GM13976 (cell line): ENCODE measurements at regions not wholly inside any gene's neighbourhood (a gene's known extent, or its start where the extent isn't known, plus 50 kb on each side); places are given as distances from the start of the nearest gene placed in this dataset.

Source experiments
- DNase-seq: peaks from one replicate; pipeline ENCODE4 v3.0.0; 2012; ENCODE audit warnings: low spot score
- in situ Hi-C: fragments of 300-500 bp; cut with MboI; formaldehyde crosslinking; loops from one replicate; pipeline ENCODE4 v1.12.0; 2022; ENCODE audit warnings: low sequenced_read_pairs, mixed read lengths, inconsistent platforms; ENCODE audit not compliant: unreplicated experiment
- TF ChIP-seq, protein P1 (sequence below): IDR thresholded peaks from 2 replicates; pipeline ENCODE4 v1.5.1; 2012; ENCODE audit warnings: borderline replicate concordance, mild to moderate bottlenecking; ENCODE audit not compliant: insufficient read depth; ENCODE audit errors: extremely low read depth, missing control alignments, control extremely low read depth

- DNase-seq = no peak
- in situ Hi-C loops = no loop called here
- TF ChIP-seq, protein P1, sequence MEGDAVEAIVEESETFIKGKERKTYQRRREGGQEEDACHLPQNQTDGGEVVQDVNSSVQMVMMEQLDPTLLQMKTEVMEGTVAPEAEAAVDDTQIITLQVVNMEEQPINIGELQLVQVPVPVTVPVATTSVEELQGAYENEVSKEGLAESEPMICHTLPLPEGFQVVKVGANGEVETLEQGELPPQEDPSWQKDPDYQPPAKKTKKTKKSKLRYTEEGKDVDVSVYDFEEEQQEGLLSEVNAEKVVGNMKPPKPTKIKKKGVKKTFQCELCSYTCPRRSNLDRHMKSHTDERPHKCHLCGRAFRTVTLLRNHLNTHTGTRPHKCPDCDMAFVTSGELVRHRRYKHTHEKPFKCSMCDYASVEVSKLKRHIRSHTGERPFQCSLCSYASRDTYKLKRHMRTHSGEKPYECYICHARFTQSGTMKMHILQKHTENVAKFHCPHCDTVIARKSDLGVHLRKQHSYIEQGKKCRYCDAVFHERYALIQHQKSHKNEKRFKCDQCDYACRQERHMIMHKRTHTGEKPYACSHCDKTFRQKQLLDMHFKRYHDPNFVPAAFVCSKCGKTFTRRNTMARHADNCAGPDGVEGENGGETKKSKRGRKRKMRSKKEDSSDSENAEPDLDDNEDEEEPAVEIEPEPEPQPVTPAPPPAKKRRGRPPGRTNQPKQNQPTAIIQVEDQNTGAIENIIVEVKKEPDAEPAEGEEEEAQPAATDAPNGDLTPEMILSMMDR = no peak
These were observed 56.7 kb upstream of the MYRIP start for GRCh38 chr3:39752751-39753150.

DNA sequence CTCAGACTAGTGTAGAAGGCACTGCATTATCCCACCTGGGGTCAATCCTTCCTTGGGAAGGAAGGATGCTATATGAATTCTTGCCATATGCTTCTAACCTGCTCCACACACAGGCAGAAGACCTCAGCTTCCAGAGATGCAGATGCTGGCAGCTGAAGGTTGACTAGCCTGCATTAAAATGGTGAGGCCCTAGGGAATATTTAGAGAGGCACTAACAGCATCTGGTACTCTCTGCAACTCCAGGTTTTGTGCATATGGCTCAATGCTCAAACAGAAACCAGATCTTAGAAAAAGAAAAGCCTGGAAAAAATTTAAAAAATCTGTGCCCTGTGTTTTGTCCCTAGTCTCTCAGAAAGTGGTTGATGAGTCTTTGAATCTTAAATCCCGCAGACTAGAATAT lies 56.0 kb upstream of the MYRIP start:
- in situ Hi-C loops = no loop called here
- TF ChIP-seq, protein P1 = no peak
- no peak for DNase-seq

DNA sequence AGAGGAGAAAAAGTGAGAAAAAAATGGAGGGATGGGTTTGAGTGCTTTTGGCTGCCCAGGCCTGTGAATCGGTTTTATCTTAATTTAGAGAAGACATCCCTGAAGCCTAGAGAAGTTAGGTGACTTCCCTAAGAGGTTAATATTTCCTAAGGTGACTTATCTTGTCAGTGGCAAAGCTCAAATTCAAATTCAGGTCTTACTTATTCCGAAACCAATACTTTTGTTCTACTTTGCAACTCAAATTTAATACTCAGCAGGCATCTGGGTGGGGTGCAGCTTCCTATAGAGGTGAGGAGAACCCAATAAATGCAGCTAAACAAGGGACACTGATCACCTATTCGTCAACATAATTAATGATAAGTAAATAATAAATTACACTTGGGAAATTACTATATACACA lies 54.9 kb upstream of the MYRIP start:
- DNase-seq = no peak
- TF ChIP-seq, protein P1 = no peak
- in situ Hi-C loops = no loop called here

DNA sequence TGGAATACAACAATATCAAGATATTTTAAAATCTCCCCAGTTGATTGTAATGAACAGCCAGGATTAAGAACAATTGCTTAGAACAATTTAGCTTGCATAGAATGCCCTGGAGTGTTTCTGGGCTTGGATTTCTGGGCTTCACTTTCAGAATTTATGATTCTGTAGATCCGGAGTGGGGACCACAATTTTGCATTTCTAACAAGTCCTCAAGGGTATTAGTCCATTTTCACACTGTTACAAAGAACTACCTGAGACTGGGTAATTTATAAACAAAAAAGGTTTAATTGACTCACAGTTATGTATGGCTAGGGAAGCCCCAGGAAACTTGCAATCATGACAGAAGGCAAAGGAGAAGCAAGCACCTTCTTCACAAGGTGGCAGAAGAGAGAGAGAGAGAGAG lies 54.3 kb upstream of the MYRIP start:
- in situ Hi-C loops = no loop called here
- DNase-seq = no peak
- TF ChIP-seq, protein P1 = no peak

- in situ Hi-C loops = no loop called here
- TF ChIP-seq, protein P1 = no peak
- no peak for DNase-seq
These were observed 52.1 kb upstream of the MYRIP start for GRCh38 chr3:39757307-39757706.
